Cerebellar cortex (tissue), 1 donor: ENCODE measurements at regions not wholly inside any gene's neighbourhood (a gene's known extent, or its start where the extent isn't known, plus 50 kb on each side); places are given as distances from the start of the nearest gene placed in this dataset.
A peak's percentile ranks its signal among the peaks of the same experiment; 100 is the strongest.

Experiments
- DNase-seq: peaks from one replicate; pipeline ENCODE4 v3.0.0-alpha.2; 2015; ENCODE audit warnings: low spot score

- DNase-seq = no peak
Observed at GRCh38 chr3:78003090-78003489, 963.2 kb downstream of the ROBO2 start.

DNA sequence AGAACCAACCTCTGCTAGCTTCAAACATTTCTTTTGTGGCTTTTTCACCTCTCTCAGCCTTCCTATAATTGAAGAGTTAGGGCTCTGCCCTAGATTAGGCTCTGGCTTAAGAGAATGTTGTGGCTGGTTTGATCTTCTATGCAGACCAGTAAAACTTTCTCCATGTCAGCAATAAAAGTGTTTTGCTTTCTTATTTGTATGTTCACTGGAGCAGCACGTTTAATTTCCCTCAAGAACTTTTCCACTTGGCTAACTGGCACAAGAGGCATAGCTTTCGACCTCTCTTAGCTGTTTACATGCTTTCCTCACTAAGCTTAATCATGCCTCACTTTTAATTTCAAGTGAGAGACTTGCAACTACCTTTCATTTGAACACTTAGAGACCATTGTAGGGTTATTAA lies 964.7 kb downstream of the ROBO2 start:
- no peak for DNase-seq

DNA sequence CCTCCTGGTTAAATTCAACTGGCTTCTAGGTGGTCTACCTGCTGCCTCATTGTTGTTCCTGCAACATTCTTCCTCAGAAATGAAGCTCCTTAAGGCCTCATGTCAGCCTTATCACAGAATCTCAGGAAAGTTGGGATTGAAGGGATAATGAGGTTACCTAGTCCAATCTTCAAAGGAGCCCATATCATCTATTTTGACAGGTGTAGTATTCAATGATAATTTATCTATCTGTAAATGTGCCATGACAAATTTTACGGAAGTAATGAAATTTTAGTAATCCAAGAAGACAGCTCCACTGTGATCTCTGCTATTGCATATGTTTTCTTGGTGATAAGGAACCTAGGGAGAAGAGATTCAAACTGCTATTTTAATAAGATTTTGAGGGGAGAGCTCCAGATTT lies 973.8 kb downstream of the ROBO2 start:
- no peak for DNase-seq

DNA sequence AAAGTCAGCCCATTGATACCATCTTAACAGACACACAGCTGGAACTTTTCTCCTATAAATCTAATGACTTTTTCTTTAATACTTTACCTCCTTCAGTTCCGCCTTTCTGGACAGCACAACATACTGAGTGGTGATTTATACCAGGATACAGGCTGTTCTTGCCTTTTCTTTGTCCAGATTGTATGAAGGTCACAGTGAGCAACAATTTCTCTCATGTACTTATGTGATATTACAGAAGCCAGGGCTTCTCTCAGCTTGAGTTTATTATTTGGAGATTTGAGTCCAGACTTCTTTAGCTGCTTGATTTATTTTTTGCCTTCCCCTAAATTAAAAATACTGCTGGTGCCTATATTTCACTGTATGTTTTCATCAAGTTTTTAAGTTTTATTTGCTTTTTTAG lies 976.0 kb downstream of the ROBO2 start:
- DNase-seq = no peak

GRCh38 chr3:78021710-78022109 lies 981.8 kb downstream of the ROBO2 start:
- no peak for DNase-seq

GRCh38 chr3:78022232-78022631 lies 982.3 kb downstream of the ROBO2 start:
- no peak for DNase-seq

DNA sequence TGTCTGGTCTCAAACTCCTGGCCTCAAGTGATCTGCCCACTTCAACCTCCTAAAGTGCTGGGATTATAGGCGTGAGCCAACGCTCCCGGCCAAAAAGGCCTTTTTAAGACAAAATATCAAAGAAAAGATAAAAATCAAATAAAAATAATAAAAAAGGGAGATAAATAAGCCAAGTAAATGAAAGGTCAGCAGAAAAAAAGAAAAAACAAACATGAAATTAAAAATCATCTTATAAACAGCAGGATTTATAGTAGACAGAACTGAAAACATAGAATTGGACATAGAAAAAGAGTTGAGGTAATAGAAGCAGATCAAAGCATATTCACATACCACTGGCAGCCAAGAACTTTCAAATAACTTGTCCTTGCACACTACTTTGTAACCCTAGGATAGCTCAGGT lies 983.4 kb downstream of the ROBO2 start:
- no peak for DNase-seq

DNA sequence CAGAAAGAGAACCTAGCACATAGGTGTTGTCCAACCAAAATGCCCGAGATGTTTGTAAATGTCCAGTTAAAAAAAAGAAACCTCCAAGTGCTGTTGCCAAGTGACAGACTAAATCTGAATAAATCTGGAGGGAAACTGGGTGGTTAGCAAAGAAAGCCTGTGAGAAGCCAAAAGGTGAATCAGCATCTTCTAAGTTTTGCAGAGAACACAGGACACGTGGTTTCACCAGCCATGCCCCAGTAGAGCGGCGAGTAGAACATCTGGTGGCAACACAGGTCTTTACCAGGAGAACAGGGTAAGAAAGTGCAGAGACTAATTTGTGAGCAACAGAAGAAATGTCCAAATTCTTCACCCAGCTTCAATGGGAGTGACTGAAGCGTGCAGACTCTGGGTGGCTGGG lies 986.0 kb downstream of the ROBO2 start:
- no peak for DNase-seq

DNA sequence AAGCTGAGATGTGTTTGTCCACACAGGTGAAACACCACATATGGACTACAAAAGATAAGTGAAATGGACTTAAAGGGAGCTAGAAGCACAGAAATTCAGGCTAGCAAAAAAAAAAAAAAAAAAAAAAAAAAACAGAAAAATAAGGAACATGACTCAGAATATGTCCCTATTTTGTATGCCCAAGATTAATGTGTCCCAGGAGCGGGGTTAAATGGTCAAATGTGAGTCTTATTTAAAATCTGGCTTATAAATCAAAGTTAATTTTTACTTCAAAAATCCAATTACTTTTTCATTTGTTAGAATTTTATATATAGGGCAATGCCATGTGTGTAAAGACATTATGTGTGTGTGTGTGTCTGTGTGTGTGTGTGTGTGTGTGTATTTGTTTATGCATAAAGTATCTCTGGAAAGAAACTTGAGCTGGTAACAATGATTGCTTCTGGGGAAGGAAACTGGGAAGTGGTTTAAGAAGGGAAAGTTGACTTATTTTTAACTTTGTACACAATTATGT lies 986.5 kb downstream of the ROBO2 start:
- no peak for DNase-seq

- no peak for DNase-seq
Observed at GRCh38 chr3:78029775-78030174, 989.9 kb downstream of the ROBO2 start.

DNA sequence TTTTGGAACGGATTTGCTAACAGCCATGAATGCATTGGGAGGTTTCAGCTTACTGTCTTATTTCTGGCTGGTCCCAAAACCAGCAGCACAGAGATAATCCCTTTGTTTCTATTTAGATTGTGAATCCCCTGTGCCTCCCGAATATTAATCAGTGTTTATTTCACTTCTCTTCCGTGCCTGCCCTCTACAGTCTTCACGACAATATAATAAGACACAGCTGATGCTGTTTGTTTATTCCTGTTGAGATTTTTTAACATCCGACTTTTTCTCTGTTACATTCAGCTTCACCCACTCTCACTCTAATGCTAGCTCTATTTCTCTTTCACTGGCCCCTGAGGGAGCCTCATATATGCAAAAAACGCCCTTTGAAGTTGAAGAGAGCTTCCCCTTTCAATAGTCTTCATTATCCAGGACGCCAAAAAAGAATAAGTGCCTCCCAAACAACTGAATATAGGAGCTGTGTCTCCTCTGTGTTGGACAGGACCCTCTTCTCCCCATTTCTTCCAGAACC lies 995.3 kb downstream of the ROBO2 start:
- DNase-seq = no peak

DNA sequence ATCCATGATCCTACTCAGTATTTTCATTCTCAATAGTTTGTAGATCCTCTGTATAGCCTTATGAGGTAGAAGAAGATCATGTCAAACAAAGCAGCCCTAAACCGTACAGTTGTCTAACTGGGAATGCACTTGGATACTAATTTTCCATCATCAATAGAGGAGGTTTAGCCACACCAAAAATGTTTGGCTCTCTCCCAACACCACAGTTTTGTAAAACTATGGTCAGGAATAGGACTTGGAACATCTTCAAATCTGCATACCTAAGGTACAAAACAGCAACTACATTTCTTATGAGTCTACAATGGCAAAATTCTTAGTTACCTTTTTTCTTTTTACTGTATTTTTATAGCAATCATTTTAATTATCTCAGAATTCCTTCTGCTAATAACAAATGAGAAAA lies 1001.6 kb downstream of the ROBO2 start:
- no peak for DNase-seq

DNA sequence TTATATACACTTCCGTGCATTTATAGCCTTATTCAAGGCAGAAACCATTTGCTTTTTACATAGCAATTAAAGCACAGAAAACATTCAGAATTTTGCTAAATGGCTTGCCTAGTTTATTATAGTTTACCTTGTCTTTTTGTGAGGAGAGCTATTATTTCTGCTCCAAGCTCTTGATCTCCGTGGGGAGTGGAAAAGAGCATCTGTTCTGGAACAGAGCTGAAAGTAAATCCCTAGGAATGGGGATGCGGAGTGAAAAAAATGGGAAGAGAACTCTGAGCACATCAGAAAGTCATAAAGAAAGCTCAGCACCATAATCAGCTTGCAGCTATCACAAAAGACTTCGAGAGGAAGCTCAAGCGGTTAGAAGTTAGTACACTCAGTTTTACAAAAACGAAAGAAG lies 1006.7 kb downstream of the ROBO2 start:
- peak; percentile 33 for DNase-seq

DNA sequence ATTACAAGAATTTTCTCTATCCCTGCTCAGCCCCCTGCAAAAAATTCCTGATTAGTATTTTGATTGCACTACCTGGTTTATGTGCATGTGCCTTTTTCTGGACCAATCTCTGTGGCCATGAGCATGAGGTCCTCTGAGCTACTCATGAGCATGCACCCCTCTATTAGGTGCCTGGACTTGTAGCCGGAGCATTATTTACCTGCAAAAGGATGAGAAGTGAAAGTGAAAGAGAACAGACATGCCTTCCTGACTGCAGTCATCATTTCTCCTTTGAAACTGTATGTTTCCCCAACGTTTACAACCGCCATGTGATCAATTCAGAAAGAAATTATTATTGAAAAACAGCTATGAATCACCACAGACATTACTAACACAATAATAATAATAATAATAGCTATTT lies 1008.8 kb downstream of the ROBO2 start:
- DNase-seq = no peak

DNA sequence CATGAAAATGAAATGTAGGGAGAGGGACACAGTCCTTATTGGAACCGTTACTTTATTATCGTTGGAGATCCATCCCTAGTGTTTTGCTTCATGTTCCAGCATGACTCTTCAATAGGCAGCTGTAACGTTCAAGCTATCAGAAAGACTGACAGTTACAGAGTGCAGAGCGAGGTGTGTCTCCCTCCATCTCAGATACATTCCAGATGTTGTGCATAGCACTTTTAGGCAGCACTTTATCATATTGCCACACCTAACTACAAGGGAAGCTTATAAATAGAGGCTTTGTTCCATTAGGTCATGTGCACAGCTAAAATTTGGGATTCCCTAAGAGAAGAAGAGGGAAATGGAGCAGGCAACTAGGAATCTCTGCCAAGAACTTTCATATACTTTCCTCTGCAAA lies 1009.6 kb downstream of the ROBO2 start:
- no peak for DNase-seq

GRCh38 chr3:78050276-78051065 lies 1010.6 kb downstream of the ROBO2 start:
- DNase-seq = no peak

GRCh38 chr3:78052746-78053145 lies 1012.8 kb downstream of the ROBO2 start:
- DNase-seq = no peak

GRCh38 chr3:78066287-78066686 lies 1026.4 kb downstream of the ROBO2 start:
- DNase-seq = no peak

DNA sequence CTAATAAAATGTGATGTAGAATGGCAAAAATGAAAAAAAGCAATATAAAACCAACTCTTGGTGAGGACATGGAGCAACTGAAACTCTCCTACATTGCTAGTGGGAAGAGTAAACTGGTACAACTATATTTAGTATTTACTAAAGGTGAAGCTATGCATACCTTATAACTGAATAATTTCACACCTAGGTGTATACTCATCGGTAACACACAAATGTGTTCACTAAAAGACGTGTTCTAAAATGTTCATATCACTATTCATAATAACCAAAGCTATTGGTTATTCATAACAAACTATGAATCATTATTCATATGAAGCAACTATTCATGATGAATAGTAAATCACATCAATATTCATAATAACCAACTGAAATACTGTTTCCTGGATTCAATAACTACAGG lies 1030.3 kb downstream of the ROBO2 start:
- no peak for DNase-seq

DNA sequence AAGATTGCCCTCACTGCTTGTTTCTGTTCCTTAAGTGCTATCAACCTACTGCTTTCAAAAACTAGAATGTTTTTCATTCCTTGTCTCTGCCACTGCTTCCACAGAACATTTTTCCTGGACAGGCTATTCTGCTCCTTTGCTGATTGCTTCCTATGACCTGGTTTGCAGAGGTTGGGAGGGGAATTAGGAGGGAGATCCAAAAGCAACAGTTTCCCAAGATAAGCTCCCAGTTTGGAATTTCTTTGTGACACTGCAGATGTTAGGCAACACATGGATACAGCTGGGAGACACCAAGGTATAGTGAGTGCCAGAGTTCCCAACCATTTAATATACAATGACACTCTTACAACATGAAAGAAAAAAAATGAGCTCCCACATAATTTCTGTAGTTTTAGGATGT lies 1036.5 kb downstream of the ROBO2 start:
- DNase-seq = no peak

DNA sequence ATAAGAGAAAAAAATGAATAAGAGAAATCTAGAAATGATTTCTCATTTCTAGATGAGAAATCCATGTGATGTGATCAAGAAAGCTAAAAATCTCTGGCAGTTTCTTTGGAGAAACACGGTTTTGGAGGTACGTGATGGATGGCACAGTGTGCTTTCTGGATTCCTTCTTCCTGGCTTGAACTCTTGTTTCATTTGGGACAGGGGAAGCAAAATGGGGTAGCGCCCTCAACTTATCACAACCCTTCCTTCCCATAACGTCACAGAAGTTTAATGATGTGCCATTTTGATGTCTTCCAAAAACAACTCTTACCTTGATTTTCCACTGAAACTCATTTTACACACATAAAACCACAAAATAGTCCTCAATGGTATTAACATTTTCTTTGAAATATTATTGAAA lies 1037.3 kb downstream of the ROBO2 start:
- DNase-seq = no peak

- no peak for DNase-seq
Observed at GRCh38 chr3:78077842-78078241, 1037.9 kb downstream of the ROBO2 start.

DNA sequence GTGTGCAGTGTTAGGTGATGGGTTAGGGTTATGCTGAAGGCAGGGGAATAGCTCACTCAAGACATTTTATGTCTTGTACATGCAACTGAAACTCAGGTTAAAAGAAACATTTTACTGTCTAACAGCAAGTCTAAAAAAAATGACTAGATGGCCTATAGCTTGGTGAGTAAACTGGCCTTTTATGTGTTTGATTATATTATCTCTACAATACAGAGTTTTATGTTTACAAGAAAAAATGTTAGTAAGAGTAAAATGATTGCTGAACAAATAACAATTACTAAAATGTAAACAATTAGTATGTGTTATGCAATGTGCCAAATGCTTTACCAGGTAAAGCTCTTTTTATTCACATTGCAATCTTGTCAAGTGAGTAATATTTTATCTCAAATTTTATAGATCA lies 1039.6 kb downstream of the ROBO2 start:
- DNase-seq = no peak

DNA sequence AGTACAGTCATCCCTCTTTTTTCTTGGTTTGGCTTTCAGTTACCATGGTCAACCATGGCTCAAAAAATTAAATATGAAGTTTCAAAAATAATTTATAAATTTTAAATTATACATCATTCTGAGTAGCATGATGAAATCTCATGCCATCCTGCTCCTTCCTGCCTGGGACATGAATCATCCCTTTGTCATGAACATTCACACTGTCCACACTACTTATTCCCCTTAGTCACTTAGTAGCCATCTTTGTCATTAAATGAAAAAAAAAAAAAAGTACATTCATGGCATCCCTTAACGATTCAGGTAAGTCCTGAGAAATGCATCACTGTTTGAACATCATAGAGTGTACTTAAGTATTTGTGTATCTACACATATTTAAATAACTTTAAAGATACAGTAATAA lies 1046.3 kb downstream of the ROBO2 start:
- no peak for DNase-seq
